ENCODE measurements at regions not wholly inside any gene's neighbourhood (a gene's known extent, or its start where the extent isn't known, plus 50 kb on each side); places are given as distances from the start of the nearest gene placed in this dataset.

DNA sequence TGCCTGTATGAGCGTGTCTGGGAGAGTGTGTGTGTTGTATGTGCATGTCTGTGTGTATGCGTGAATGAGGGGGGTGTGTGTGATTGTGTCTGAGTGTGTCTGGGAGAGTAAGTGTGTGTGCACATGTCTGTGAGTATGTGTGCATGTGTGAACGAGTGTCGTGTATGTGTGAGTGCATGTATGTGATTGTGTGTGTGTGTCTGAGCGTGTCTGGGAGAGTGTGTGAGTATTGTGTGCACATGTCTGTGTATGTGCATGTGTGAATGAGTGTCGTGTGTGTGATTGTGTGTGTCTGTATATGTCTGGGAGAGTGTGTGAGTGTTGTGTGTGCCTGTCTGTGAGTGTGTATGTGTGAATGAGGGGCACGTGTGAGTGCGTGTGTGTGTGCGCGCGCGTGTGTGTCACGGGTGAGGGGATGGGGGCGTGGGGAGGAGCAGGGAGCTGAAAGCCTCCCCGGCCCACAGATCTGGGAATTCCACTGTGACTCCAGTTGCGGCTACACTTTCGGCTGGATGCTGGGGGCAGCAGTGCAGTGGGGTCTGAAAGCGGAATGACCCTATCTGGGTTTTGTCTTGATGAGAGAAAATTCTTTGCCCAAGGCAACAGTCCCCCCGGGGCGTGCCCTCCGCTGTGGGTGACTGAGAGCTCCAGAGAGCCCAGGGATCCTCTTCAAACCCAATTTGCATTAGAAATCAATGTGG lies 138.1 kb upstream of the MED13L start:
- TF ChIP-seq EZH2 (IDR thresholded peaks at IDR 0.05; ENCODE audit: borderline replicate concordance, insufficient read depth, low read depth, low read length, poor library complexity, severe bottlenecking) = no peak
- TF ChIP-seq, protein P1, sequence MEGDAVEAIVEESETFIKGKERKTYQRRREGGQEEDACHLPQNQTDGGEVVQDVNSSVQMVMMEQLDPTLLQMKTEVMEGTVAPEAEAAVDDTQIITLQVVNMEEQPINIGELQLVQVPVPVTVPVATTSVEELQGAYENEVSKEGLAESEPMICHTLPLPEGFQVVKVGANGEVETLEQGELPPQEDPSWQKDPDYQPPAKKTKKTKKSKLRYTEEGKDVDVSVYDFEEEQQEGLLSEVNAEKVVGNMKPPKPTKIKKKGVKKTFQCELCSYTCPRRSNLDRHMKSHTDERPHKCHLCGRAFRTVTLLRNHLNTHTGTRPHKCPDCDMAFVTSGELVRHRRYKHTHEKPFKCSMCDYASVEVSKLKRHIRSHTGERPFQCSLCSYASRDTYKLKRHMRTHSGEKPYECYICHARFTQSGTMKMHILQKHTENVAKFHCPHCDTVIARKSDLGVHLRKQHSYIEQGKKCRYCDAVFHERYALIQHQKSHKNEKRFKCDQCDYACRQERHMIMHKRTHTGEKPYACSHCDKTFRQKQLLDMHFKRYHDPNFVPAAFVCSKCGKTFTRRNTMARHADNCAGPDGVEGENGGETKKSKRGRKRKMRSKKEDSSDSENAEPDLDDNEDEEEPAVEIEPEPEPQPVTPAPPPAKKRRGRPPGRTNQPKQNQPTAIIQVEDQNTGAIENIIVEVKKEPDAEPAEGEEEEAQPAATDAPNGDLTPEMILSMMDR (IDR thresholded peaks at IDR 0.05) = no peak
- Mint-ChIP-seq H3K27me3 (no peaks in the 10 kb centered on the region), H3K27ac (no peak overlapping the region), H3K9me3 (ENCODE audit: insufficient read depth) (no peaks in the 10 kb centered on the region), H3K4me1 (peaks cover 5% of the 10 kb centered on the region), H3K4me3 (no peak overlapping the region)
- ChIA-PET POLR2A (no interaction called here), CTCF (interaction anchor here (0.6 kb wide), 1 partner anchor 62 kb away, joined by 5 read pairs; no protein-coding TSS in a partner anchor)
- ATAC-seq (ENCODE audit: low read depth) (no peak), DNase-seq (no peak)
- Histone ChIP-seq H3K27ac (ENCODE audit: low read length in 2 of 2) (no peak overlapping the region), H2AFZ (ENCODE audit: insufficient read depth, low read depth, low read length, poor library complexity, severe bottlenecking) (no peak overlapping the region), H3K36me3 (replicated peaks in 1 of 2; ENCODE audit: control extremely low read depth in 1 of 2, control insufficient read depth in 1 of 2, extremely low read depth in 1 of 2, insufficient read depth in 2 of 2, low read length in 1 of 2) (no peaks in the 10 kb centered on the region), H3K27me3 (replicated peaks in 1 of 4; ENCODE audit: control extremely low read depth in 1 of 4, control insufficient read depth in 3 of 4, insufficient read depth in 4 of 4, low read length in 3 of 4) (no peaks in the 10 kb centered on the region), H3K9me3 (ENCODE audit: control extremely low read depth in 1 of 3, control insufficient read depth in 2 of 3, insufficient read depth in 1 of 3, low read length in 2 of 3) (no peaks in the 10 kb centered on the region), H3K4me2 (replicated peaks; ENCODE audit: low read depth, low read length, poor library complexity, severe bottlenecking) (no peak overlapping the region), H4K20me1 (ENCODE audit: control insufficient read depth, insufficient read depth, low read length, poor library complexity, severe bottlenecking) (no peaks in the 10 kb centered on the region), H3K79me2 (ENCODE audit: control insufficient read depth, insufficient read depth, low read length) (no peaks in the 10 kb centered on the region), H3K9ac (ENCODE audit: low read length) (no peak overlapping the region), H3K4me1 (ENCODE audit: control insufficient read depth in 2 of 2, insufficient read depth in 2 of 2, low read length in 2 of 2) (peaks cover 0 to 8% of the 10 kb centered on the region in 2 donors), H3K4me3 (ENCODE audit: control extremely low read depth in 1 of 5, extremely low read depth in 1 of 5, insufficient read depth in 1 of 5, low read depth in 2 of 5, low read length in 4 of 5) (no peak overlapping the region)
- 95% methylated on average over 21 of the region's 21 CpGs for WGBS (ENCODE audit: insufficient coverage)
- intact Hi-C loops (cut with micrococcal nuclease) = no loop called here

DNA sequence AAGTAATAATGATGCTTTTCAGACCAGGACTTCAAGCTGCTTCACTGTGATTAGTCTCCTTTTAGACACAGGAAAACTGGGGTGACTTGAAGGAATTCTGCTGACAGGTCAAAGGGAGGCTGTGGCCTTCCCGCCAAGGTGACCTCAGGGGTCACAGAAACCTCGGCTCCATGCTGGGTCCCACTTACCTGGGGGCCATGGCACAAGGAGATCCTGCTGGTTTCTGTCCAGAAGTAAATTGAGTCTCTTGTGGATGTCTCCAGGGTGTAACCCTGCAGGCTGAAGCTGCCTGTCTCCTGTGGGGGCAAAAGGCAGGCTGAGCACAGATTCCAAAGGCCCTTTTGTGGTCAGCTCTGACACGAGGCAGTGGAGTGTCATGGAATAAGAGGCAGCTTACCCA lies 138.7 kb upstream of the MED13L start:
- Histone ChIP-seq H4K20me1 (ENCODE audit: control insufficient read depth, insufficient read depth, low read length, poor library complexity, severe bottlenecking) (no peaks in the 10 kb centered on the region), H3K9ac (ENCODE audit: low read length) (no peak overlapping the region), H2AFZ (ENCODE audit: insufficient read depth, low read depth, low read length, poor library complexity, severe bottlenecking) (no peak overlapping the region), H3K79me2 (ENCODE audit: control insufficient read depth, insufficient read depth, low read length) (no peaks in the 10 kb centered on the region), H3K4me1 (ENCODE audit: control insufficient read depth in 2 of 2, insufficient read depth in 2 of 2, low read length in 2 of 2) (peaks cover 0 to 4% of the 10 kb centered on the region in 2 donors), H3K27me3 (replicated peaks in 1 of 4; ENCODE audit: control extremely low read depth in 1 of 4, control insufficient read depth in 3 of 4, insufficient read depth in 4 of 4, low read length in 3 of 4) (no peaks in the 10 kb centered on the region), H3K9me3 (ENCODE audit: control extremely low read depth in 1 of 3, control insufficient read depth in 2 of 3, insufficient read depth in 1 of 3, low read length in 2 of 3) (peaks cover 0 to under 1% (median 0%) of the 10 kb centered on the region in 3 donors), H3K4me3 (ENCODE audit: control extremely low read depth in 1 of 5, extremely low read depth in 1 of 5, insufficient read depth in 1 of 5, low read depth in 2 of 5, low read length in 4 of 5) (no peak overlapping the region), H3K27ac (ENCODE audit: low read length in 2 of 2) (no peak overlapping the region), H3K4me2 (replicated peaks; ENCODE audit: low read depth, low read length, poor library complexity, severe bottlenecking) (no peak overlapping the region), H3K36me3 (replicated peaks in 1 of 2; ENCODE audit: control extremely low read depth in 1 of 2, control insufficient read depth in 1 of 2, extremely low read depth in 1 of 2, insufficient read depth in 2 of 2, low read length in 1 of 2) (no peaks in the 10 kb centered on the region)
- ATAC-seq (ENCODE audit: low read depth) = no peak
- POLR2A ChIA-PET = no interaction called here
- TF ChIP-seq, protein P1 (IDR thresholded peaks at IDR 0.05) = no peak
- TF ChIP-seq EZH2 (IDR thresholded peaks at IDR 0.05; ENCODE audit: borderline replicate concordance, insufficient read depth, low read depth, low read length, poor library complexity, severe bottlenecking) = no peak
- no peaks in the 10 kb centered on the region for H3K27me3 Mint-ChIP-seq
- WGBS (ENCODE audit: insufficient coverage) = 100% methylated on average over 2 of the region's 3 CpGs
- H3K4me3 Mint-ChIP-seq = no peak overlapping the region
- CTCF ChIA-PET = interaction anchor here (0.6 kb wide), 1 partner anchor 62 kb away, joined by 5 read pairs; no protein-coding TSS in a partner anchor
- no peaks in the 10 kb centered on the region for H3K9me3 Mint-ChIP-seq (ENCODE audit: insufficient read depth)
- no peak for DNase-seq
- intact Hi-C loops (cut with micrococcal nuclease) = no loop called here
- no peak overlapping the region for H3K27ac Mint-ChIP-seq
- no peaks in the 10 kb centered on the region for H3K4me1 Mint-ChIP-seq

Data from B cell (primary cell).